Loucy (cell line): ENCODE measurements at regions not wholly inside any gene's neighbourhood (a gene's known extent, or its start where the extent isn't known, plus 50 kb on each side); places are given as distances from the start of the nearest gene placed in this dataset.

Experiments
- EZH2phosphoT487 ChIP-seq: fragments of 200-600 bp; IDR thresholded peaks from 2 replicates; pipeline ENCODE4 v1.6.1; 2018; ENCODE audit warnings: antibody characterized with exemption, mild to moderate bottlenecking, moderate library complexity, borderline replicate concordance
- TF ChIP-seq, protein P1 (sequence below): fragments of 200-600 bp; sonication (generic); conservative IDR thresholded peaks from 2 replicates; pipeline ENCODE4 v1.5.1; 2014; ENCODE audit warnings: mild to moderate bottlenecking, antibody characterized with exemption, low read length

DNA sequence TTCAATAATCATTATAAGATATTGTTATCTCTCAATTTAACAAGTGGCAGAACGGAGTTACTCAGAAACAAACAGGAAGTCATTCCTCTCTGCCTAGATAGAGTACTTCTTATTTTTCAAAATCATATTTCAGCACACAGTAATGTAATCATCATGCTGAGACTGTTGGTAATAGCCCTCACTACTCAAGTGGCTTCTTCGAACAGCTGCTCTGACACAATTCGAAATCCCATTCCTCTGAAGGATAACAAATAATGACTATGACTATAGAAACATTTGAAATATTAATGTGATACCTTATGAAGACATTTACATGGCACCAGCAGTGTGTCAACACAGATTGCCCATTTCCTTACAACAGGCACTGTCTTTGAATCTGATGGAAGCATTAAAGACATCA, 1249.8 kb downstream of the NSUN3 start:
- TF ChIP-seq, protein P1, sequence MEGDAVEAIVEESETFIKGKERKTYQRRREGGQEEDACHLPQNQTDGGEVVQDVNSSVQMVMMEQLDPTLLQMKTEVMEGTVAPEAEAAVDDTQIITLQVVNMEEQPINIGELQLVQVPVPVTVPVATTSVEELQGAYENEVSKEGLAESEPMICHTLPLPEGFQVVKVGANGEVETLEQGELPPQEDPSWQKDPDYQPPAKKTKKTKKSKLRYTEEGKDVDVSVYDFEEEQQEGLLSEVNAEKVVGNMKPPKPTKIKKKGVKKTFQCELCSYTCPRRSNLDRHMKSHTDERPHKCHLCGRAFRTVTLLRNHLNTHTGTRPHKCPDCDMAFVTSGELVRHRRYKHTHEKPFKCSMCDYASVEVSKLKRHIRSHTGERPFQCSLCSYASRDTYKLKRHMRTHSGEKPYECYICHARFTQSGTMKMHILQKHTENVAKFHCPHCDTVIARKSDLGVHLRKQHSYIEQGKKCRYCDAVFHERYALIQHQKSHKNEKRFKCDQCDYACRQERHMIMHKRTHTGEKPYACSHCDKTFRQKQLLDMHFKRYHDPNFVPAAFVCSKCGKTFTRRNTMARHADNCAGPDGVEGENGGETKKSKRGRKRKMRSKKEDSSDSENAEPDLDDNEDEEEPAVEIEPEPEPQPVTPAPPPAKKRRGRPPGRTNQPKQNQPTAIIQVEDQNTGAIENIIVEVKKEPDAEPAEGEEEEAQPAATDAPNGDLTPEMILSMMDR = no peak
- TF ChIP-seq EZH2phosphoT487 = no peak
